ENCODE measurements at regions not wholly inside any gene's neighbourhood (a gene's known extent, or its start where the extent isn't known, plus 50 kb on each side); places are given as distances from the start of the nearest gene placed in this dataset.

GRCh38 chr5:158349987-158350386, 491.0 kb upstream of the CLINT1 start:
- TF ChIP-seq CTCF (IDR thresholded peaks at IDR 0.05; ENCODE audit: borderline replicate concordance, extremely low read depth, low read length, poor library complexity, severe bottlenecking) (no peak), EZH2 (IDR thresholded peaks at IDR 0.05; ENCODE audit: borderline replicate concordance, low read depth, low read length, severe bottlenecking) (no peak)
